Loucy (cell line): ENCODE measurements at regions not wholly inside any gene's neighbourhood (a gene's known extent, or its start where the extent isn't known, plus 50 kb on each side); places are given as distances from the start of the nearest gene placed in this dataset.
"Not testable (repeated sequence)": the region's sequence is repeated elsewhere in the genome, so short reads cannot be mapped to it uniquely, and the experiment has no call there.

Experiments
- H2AFZ ChIP-seq: fragments of 200-600 bp; sonication (generic); 2 replicates; pipeline ENCODE4 v1.6.0; 2016; ENCODE audit warnings: antibody characterized with exemption, mild to moderate bottlenecking, low read length, moderate library complexity
- H3F3A ChIP-seq: fragments of 200-600 bp; 2 replicates; pipeline ENCODE4 v1.6.0; 2016; ENCODE audit warnings: antibody characterized with exemption, low read depth, mild to moderate bottlenecking
- H3K27me3 ChIP-seq: fragments of 200-600 bp; sonication (generic); 2 replicates; pipeline ENCODE4 v1.6.1; 2014; ENCODE audit warnings: low read length, mild to moderate bottlenecking; ENCODE audit not compliant: insufficient read depth, poor library complexity, severe bottlenecking
- H3K36me3 ChIP-seq: fragments of 200-600 bp; sonication (generic); 2 replicates; pipeline ENCODE4 v1.6.1; 2016; ENCODE audit warnings: low read length; ENCODE audit not compliant: insufficient read depth
- H3K4me1 ChIP-seq: fragments of 200-600 bp; sonication (generic); 2 replicates; pipeline ENCODE4 v1.5.1; 2014; ENCODE audit warnings: low read length, mild to moderate bottlenecking; ENCODE audit not compliant: insufficient read depth, poor library complexity, severe bottlenecking
- H3K4me2 ChIP-seq: fragments of 200-600 bp; sonication (generic); 2 replicates; pipeline ENCODE4 v1.6.0; 2014; ENCODE audit warnings: antibody characterized with exemption, low read length, low read depth, mild to moderate bottlenecking; ENCODE audit not compliant: poor library complexity, severe bottlenecking
- H3K4me3 ChIP-seq: fragments of 200-600 bp; sonication (generic); 2 replicates; pipeline ENCODE4 v1.5.1; 2014; ENCODE audit warnings: low read length, mild to moderate bottlenecking, mixed read lengths; ENCODE audit not compliant: poor library complexity, severe bottlenecking
- H3K79me2 ChIP-seq: fragments of 200-600 bp; sonication (generic); 2 replicates; pipeline ENCODE4 v1.6.1; 2014; ENCODE audit warnings: low read length; ENCODE audit not compliant: insufficient read depth
- H3K9ac ChIP-seq: fragments of 200-600 bp; sonication (generic); 2 replicates; pipeline ENCODE4 v1.6.0; 2014; ENCODE audit warnings: mild to moderate bottlenecking, low read depth, low read length, moderate library complexity; ENCODE audit not compliant: poor library complexity, severe bottlenecking
- H3K9me2 ChIP-seq: fragments of 200-600 bp; sonication (generic); replicated peaks from 2 replicates; pipeline ENCODE4 v1.6.1; 2016; ENCODE audit warnings: low read depth, low read length, mixed read lengths
- H3K9me3 ChIP-seq: fragments of 200-600 bp; sonication (generic); 2 replicates; pipeline ENCODE4 v1.6.1; 2014; ENCODE audit warnings: mild to moderate bottlenecking, antibody characterized with exemption, low read length, low read depth; ENCODE audit not compliant: insufficient read depth
- H4K20me1 ChIP-seq: fragments of 200-600 bp; sonication (generic); 2 replicates; pipeline ENCODE4 v1.6.0; 2014; ENCODE audit warnings: antibody characterized with exemption, low read length, mild to moderate bottlenecking; ENCODE audit not compliant: insufficient read depth, poor library complexity, severe bottlenecking
- EZH2phosphoT487 ChIP-seq: fragments of 200-600 bp; IDR thresholded peaks from 2 replicates; pipeline ENCODE4 v1.6.1; 2018; ENCODE audit warnings: antibody characterized with exemption, mild to moderate bottlenecking, moderate library complexity, borderline replicate concordance
- TF ChIP-seq, protein P1 (sequence below): fragments of 200-600 bp; sonication (generic); conservative IDR thresholded peaks from 2 replicates; pipeline ENCODE4 v1.5.1; 2014; ENCODE audit warnings: mild to moderate bottlenecking, antibody characterized with exemption, low read length

DNA sequence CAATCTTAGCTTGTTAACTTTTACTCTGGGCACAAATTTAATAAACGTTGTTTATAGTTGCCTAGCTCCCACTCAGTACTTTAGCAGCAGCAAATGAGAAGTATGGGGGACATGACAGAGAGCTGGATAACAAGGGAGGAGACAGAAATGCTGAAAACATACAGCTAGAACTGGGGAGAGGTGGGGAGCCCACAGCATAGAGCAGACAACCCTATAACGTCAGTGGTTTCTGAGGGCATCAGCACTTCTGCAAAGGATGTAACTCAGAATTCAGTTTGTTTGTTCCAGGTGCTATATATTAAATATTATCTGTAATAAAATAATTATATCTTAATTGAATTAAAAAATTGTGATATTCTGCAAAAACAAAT is 1098.7 kb upstream of the FANCL start:
- H3F3A ChIP-seq: no peaks in the 10 kb centered on the region
- no peaks in the 10 kb centered on the region for H3K4me1 ChIP-seq
- no peaks in the 10 kb centered on the region for H3K27me3 ChIP-seq
- no peak overlapping the region for H3K4me2 ChIP-seq
- no peaks in the 10 kb centered on the region for H4K20me1 ChIP-seq
- H3K36me3 ChIP-seq: no peaks in the 10 kb centered on the region
- H3K9me2 ChIP-seq: no peaks in the 10 kb centered on the region
- TF ChIP-seq, protein P1, sequence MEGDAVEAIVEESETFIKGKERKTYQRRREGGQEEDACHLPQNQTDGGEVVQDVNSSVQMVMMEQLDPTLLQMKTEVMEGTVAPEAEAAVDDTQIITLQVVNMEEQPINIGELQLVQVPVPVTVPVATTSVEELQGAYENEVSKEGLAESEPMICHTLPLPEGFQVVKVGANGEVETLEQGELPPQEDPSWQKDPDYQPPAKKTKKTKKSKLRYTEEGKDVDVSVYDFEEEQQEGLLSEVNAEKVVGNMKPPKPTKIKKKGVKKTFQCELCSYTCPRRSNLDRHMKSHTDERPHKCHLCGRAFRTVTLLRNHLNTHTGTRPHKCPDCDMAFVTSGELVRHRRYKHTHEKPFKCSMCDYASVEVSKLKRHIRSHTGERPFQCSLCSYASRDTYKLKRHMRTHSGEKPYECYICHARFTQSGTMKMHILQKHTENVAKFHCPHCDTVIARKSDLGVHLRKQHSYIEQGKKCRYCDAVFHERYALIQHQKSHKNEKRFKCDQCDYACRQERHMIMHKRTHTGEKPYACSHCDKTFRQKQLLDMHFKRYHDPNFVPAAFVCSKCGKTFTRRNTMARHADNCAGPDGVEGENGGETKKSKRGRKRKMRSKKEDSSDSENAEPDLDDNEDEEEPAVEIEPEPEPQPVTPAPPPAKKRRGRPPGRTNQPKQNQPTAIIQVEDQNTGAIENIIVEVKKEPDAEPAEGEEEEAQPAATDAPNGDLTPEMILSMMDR: no peak
- no peak for TF ChIP-seq EZH2phosphoT487
- H3K9ac ChIP-seq: no peak overlapping the region
- no peaks in the 10 kb centered on the region for H3K9me3 ChIP-seq
- H2AFZ ChIP-seq: no peak overlapping the region
- no peak overlapping the region for H3K4me3 ChIP-seq
- no peaks in the 10 kb centered on the region for H3K79me2 ChIP-seq

DNA sequence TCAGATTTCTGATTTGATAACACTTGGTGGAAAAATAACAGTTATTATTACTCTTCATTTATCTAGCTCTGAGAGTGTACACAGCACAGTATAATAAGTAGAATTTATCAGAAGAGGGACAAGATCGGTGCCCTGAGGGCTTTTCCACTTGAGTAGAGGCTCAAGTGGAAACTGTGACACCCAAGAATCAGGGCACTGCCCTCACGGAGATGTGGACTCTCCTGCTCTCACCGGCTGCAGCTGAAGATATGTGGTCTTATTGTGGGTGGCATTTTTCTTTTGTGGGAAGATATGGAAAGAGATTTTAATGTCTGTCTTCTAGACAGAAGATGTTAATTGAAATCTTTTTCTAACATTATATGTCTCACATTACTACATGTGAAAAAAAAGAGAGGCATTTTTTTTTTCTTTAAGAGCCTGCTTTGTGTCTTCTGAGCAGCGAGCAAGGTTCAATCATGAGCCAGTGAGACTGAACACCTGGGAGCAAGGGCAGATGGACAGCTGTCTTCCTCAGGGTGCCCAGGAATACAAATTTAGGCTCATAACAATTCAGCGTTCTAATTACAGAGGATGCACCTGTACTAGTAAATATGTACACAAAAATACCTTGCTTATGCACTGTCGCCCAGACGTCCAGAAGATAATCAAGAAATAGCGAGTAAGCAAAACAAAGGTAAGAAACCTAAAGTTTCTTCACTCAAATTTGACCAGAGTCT is 1098.2 kb upstream of the FANCL start:
- TF ChIP-seq, protein P1: no peak
- no peak for TF ChIP-seq EZH2phosphoT487
- no peak overlapping the region for H3K4me2 ChIP-seq
- no peak overlapping the region for H2AFZ ChIP-seq

DNA sequence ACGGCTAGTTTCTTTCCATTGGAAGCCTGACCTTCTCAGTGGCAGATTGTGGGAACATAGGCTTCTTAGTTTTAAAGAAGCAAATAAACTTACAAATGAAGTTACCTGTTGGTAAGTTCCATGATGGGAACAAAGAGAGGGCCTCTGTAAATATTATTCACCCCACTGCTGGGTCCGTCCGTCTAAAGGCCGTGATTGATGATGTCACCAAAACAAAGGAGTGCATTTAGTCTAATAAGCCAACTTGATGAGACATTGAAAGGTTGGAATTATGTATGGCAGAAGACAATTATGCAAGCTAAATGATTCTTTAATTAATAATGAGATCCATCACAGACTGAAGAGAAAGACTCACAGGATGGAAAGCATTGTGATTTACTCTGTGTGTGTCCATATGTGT is 1091.9 kb upstream of the FANCL start:
- no peaks in the 10 kb centered on the region for H3K9me2 ChIP-seq
- no peaks in the 10 kb centered on the region for H3K4me1 ChIP-seq
- H3F3A ChIP-seq: no peaks in the 10 kb centered on the region
- no peaks in the 10 kb centered on the region for H3K79me2 ChIP-seq
- H3K4me3 ChIP-seq: no peak overlapping the region
- H3K9ac ChIP-seq: no peak overlapping the region
- H3K9me3 ChIP-seq: no peaks in the 10 kb centered on the region
- no peak for TF ChIP-seq EZH2phosphoT487
- TF ChIP-seq, protein P1: no peak
- H2AFZ ChIP-seq: no peak overlapping the region
- H3K4me2 ChIP-seq: no peak overlapping the region
- H3K27me3 ChIP-seq: no peaks in the 10 kb centered on the region
- H4K20me1 ChIP-seq: no peaks in the 10 kb centered on the region
- no peaks in the 10 kb centered on the region for H3K36me3 ChIP-seq

More for the DNA sequence above, 1098.2 kb upstream of the FANCL start:
- Histone ChIP-seq H3K9me3 (no peaks in the 10 kb centered on the region), H4K20me1 (no peaks in the 10 kb centered on the region), H3K9me2 (no peaks in the 10 kb centered on the region), H3K27me3 (no peaks in the 10 kb centered on the region), H3K4me3 (no peak overlapping the region), H3K9ac (no peak overlapping the region), H3K79me2 (no peaks in the 10 kb centered on the region), H3K36me3 (no peaks in the 10 kb centered on the region), H3K4me1 (no peaks in the 10 kb centered on the region), H3F3A (no peaks in the 10 kb centered on the region)

DNA sequence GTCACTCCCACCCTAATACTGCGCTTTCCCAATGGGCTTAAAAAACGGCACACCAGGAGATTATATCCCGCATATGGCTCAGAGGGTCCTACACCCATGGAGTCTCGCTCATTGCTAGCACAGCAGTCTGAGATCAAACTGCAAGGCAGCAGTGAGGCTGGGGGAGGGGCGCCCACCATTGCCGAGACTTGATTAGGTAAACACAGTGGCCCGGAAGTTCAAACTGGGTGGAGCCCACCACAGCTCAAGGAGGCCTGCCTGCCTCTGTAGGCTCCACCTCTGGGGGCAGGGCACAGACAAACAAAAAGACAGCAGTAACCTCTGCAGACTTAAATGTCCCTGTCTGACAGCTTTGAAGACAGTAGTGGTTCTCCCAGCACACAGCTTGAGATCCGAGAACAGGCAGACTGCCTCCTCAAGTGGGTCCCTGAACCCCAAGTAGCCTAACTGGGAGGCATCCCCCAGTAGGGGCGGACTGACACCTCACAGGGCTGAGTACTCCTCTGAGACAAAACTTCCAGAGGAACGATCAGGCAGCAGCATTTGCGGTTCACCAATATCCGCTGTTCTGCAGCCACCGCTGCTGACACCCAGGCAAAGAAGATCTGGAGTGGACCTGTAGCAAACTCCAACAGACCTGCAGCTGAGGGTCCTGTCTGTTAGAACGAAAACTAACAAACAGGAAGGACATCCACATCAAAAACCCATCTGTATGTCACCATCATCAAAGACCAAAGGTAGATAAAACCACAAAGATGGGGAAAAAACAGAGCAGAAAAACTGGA is 1085.6 kb upstream of the FANCL start:
- not testable (repeated sequence) for H3K79me2 ChIP-seq, H2AFZ ChIP-seq, H4K20me1 ChIP-seq, H3K4me1 ChIP-seq, H3K9me3 ChIP-seq, H3K9me2 ChIP-seq, H3K4me3 ChIP-seq, H3K27me3 ChIP-seq, H3K36me3 ChIP-seq, H3F3A ChIP-seq, H3K9ac ChIP-seq, H3K4me2 ChIP-seq
